ENCODE measurements at regions not wholly inside any gene's neighbourhood (a gene's known extent, or its start where the extent isn't known, plus 50 kb on each side); places are given as distances from the start of the nearest gene placed in this dataset.
"Not testable (repeated sequence)": the region's sequence is repeated elsewhere in the genome, so short reads cannot be mapped to it uniquely, and the experiment has no call there.

DNA sequence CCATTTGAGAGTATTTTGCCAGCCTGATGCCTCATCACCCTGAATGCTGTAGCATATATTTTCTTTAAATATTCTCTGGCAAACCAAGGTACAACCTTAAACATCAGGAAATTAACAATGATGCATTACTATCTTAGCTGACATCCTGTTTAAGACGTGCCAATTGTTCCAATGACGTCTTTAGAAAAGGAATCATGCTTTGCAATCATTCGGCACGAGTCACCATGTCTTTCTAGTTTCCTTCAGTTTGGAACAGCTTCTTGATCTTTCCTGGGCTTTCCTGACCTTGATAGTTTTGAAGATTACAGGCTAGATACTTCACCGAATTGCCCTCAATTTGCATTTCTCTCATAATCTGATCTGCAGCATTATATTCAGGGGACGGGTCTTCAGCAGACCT, 88.2 kb upstream of the GLI2 start:
- DNase-seq: no peak
- Histone ChIP-seq H3K79me2 (ENCODE audit: low read length) (no peaks in the 10 kb centered on the region), H3K4me1 (ENCODE audit: low read length) (no peaks in the 10 kb centered on the region), H3K9me2 (replicated peaks; ENCODE audit: insufficient read depth, low read length) (no peaks in the 10 kb centered on the region), H3K4me3 (ENCODE audit: low read length) (no peak overlapping the region), H3F3A (ENCODE audit: insufficient read depth, low read length) (no peaks in the 10 kb centered on the region), H3K27ac (ENCODE audit: low read length) (no peak overlapping the region), H3K9ac (ENCODE audit: low read length) (no peak overlapping the region), H3K4me2 (ENCODE audit: low read depth, low read length) (no peak overlapping the region), H3K27me3 (replicated peaks; ENCODE audit: insufficient read depth, low read length) (no peaks in the 10 kb centered on the region), H2AFZ (ENCODE audit: low read length) (no peak overlapping the region), H4K20me1 (ENCODE audit: insufficient read depth, low read length) (no peaks in the 10 kb centered on the region), H3K36me3 (replicated peaks; ENCODE audit: insufficient read depth, low read length) (no peaks in the 10 kb centered on the region), H3K9me3 (replicated peaks; ENCODE audit: insufficient read depth, low read length) (no peaks in the 10 kb centered on the region)
- TF ChIP-seq, protein P1, sequence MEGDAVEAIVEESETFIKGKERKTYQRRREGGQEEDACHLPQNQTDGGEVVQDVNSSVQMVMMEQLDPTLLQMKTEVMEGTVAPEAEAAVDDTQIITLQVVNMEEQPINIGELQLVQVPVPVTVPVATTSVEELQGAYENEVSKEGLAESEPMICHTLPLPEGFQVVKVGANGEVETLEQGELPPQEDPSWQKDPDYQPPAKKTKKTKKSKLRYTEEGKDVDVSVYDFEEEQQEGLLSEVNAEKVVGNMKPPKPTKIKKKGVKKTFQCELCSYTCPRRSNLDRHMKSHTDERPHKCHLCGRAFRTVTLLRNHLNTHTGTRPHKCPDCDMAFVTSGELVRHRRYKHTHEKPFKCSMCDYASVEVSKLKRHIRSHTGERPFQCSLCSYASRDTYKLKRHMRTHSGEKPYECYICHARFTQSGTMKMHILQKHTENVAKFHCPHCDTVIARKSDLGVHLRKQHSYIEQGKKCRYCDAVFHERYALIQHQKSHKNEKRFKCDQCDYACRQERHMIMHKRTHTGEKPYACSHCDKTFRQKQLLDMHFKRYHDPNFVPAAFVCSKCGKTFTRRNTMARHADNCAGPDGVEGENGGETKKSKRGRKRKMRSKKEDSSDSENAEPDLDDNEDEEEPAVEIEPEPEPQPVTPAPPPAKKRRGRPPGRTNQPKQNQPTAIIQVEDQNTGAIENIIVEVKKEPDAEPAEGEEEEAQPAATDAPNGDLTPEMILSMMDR (IDR thresholded peaks at IDR 0.05; ENCODE audit: low read length): no peak
- TF ChIP-seq EZH2 (optimal IDR thresholded peaks at IDR 0.05; ENCODE audit: low read depth, low read length) (no peak), EZH2phosphoT487 (IDR thresholded peaks at IDR 0.05; ENCODE audit: low read length) (no peak)

DNA sequence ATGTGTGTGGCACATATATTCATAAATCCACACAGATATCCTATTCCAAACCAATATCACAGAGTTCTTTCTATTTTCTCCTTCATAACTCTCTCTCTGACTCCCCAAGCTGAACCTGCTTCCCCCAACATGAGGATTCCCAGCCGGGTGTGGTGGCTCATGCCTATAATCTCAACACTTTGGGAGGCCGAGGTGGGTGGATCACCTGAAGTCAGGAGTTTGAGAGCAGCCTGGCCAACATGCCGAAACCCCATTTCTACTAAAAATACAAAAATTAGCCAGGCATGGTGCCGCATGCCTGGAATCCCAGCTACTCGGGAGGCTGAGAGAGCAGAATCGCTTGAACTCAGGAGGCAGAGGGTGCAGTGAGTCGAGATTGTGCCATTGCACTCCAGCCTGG, 86.3 kb upstream of the GLI2 start:
- H3K9me2 ChIP-seq (replicated peaks; ENCODE audit: insufficient read depth, low read length); H3K27ac ChIP-seq (ENCODE audit: low read length); H3K36me3 ChIP-seq (replicated peaks; ENCODE audit: insufficient read depth, low read length); H3K4me2 ChIP-seq (ENCODE audit: low read depth, low read length); H3K9ac ChIP-seq (ENCODE audit: low read length); H2AFZ ChIP-seq (ENCODE audit: low read length); H3K9me3 ChIP-seq (replicated peaks; ENCODE audit: insufficient read depth, low read length); H3K4me3 ChIP-seq (ENCODE audit: low read length); H3K4me1 ChIP-seq (ENCODE audit: low read length); H3K27me3 ChIP-seq (replicated peaks; ENCODE audit: insufficient read depth, low read length); H4K20me1 ChIP-seq (ENCODE audit: insufficient read depth, low read length); H3K79me2 ChIP-seq (ENCODE audit: low read length); H3F3A ChIP-seq (ENCODE audit: insufficient read depth, low read length); DNase-seq: not testable (repeated sequence)

DNA sequence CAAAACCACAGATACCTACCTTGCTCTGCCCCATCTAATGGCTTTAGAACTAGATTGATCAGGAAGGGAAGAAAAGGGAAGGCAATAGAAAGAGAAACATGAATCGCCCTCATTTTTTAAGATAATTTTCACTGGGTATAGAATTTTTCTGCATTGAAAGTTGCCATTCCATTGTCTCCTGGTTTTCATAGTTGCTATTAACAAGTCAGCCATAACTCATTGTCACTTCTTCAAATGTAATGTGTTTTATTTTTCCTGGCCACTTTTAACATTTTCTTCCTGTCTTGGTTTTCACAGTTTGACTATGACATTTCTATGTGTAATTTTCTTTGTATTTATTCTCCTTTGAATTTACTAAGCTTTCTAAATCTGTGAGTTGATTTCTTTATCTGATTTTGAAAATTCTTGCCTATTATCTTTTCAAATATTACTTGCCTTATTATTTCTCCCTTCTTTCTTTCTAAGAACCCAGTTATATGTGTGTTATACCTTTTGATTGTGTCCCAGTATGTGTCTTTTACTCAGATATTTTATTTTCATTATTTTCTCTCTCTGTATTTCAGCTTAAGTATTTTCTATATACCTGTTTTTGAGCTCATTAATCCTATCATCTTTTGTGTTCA, 85.5 kb upstream of the GLI2 start:
- DNase-seq: no peak
- H3F3A ChIP-seq (ENCODE audit: insufficient read depth, low read length): no peaks in the 10 kb centered on the region
- no peak overlapping the region for H3K27ac ChIP-seq (ENCODE audit: low read length)
- H3K9ac ChIP-seq (ENCODE audit: low read length): no peak overlapping the region
- no peak for TF ChIP-seq EZH2 (optimal IDR thresholded peaks at IDR 0.05; ENCODE audit: low read depth, low read length)
- TF ChIP-seq, protein P1 (IDR thresholded peaks at IDR 0.05; ENCODE audit: low read length): no peak
- TF ChIP-seq EZH2phosphoT487 (IDR thresholded peaks at IDR 0.05; ENCODE audit: low read length): no peak
- H3K9me3 ChIP-seq (replicated peaks; ENCODE audit: insufficient read depth, low read length): no peaks in the 10 kb centered on the region
- no peaks in the 10 kb centered on the region for H3K27me3 ChIP-seq (replicated peaks; ENCODE audit: insufficient read depth, low read length)
- no peaks in the 10 kb centered on the region for H3K9me2 ChIP-seq (replicated peaks; ENCODE audit: insufficient read depth, low read length)
- no peaks in the 10 kb centered on the region for H3K79me2 ChIP-seq (ENCODE audit: low read length)
- H3K4me2 ChIP-seq (ENCODE audit: low read depth, low read length): no peak overlapping the region
- H3K36me3 ChIP-seq (replicated peaks; ENCODE audit: insufficient read depth, low read length): no peaks in the 10 kb centered on the region
- H3K4me1 ChIP-seq (ENCODE audit: low read length): no peaks in the 10 kb centered on the region
- H4K20me1 ChIP-seq (ENCODE audit: insufficient read depth, low read length): no peaks in the 10 kb centered on the region
- no peak overlapping the region for H3K4me3 ChIP-seq (ENCODE audit: low read length)
- no peak overlapping the region for H2AFZ ChIP-seq (ENCODE audit: low read length)

DNA sequence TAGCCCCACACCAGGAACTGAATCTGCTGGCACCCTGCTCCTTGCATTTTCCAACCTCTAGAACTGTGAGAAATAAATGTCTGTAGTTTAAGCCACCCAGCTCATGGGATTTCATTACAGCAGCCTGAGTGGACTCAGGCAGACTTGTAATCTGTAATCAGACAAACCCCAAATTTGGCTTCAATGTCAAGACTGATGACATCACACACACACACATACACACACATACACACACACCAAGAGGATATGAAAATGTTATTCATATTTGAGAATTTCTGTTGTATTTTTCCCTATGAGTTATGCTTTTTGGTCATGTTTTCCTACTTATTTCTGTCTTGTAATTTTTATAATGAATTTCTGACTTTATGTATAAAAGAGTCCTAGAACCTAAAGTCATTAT, 83.8 kb upstream of the GLI2 start:
- Histone ChIP-seq H3K4me2 (ENCODE audit: low read depth, low read length) (no peak overlapping the region), H3K36me3 (replicated peaks; ENCODE audit: insufficient read depth, low read length) (no peaks in the 10 kb centered on the region), H3K27me3 (replicated peaks; ENCODE audit: insufficient read depth, low read length) (no peaks in the 10 kb centered on the region), H3K9me2 (replicated peaks; ENCODE audit: insufficient read depth, low read length) (no peaks in the 10 kb centered on the region), H3K9me3 (replicated peaks; ENCODE audit: insufficient read depth, low read length) (no peaks in the 10 kb centered on the region), H4K20me1 (ENCODE audit: insufficient read depth, low read length) (no peaks in the 10 kb centered on the region), H3F3A (ENCODE audit: insufficient read depth, low read length) (no peaks in the 10 kb centered on the region), H3K79me2 (ENCODE audit: low read length) (no peaks in the 10 kb centered on the region), H3K4me1 (ENCODE audit: low read length) (no peaks in the 10 kb centered on the region), H3K4me3 (ENCODE audit: low read length) (no peak overlapping the region), H3K27ac (ENCODE audit: low read length) (no peak overlapping the region), H3K9ac (ENCODE audit: low read length) (no peak overlapping the region), H2AFZ (ENCODE audit: low read length) (no peak overlapping the region)
- no peak for TF ChIP-seq EZH2 (optimal IDR thresholded peaks at IDR 0.05; ENCODE audit: low read depth, low read length)
- TF ChIP-seq, protein P1 (IDR thresholded peaks at IDR 0.05; ENCODE audit: low read length): no peak
- DNase-seq: no peak

Data from MM.1S (cell line).